B cell (primary cell): ENCODE measurements at regions not wholly inside any gene's neighbourhood (a gene's known extent, or its start where the extent isn't known, plus 50 kb on each side); places are given as distances from the start of the nearest gene placed in this dataset.
"Not testable (repeated sequence)": the region's sequence is repeated elsewhere in the genome, so short reads cannot be mapped to it uniquely, and the experiment has no call there.

ENCODE experiments used
- ATAC-seq: fragments of 200-7000 bp; cut with Tn5 transposase; one replicate; pipeline ENCODE4 v1.10.0; 2021; ENCODE audit warnings: low read depth, mild to moderate bottlenecking, moderate number of reproducible peaks, moderate library complexity
- CTCF ChIA-PET: fragments of 350-600 bp; sonication (Branson Sonifier 250); formaldehyde crosslinking; loops from one replicate; lab custom pipeline; 2021; ENCODE audit warnings: antibody characterized with exemption, inconsistent platforms; lab: Charles Lee
- POLR2A ChIA-PET: fragments of 350-600 bp; sonication (Branson Sonifier 250); formaldehyde crosslinking; loops from one replicate; lab custom pipeline; 2021; ENCODE audit warnings: antibody characterized with exemption; lab: Charles Lee
- DNase-seq: peaks from one replicate; pipeline ENCODE4 v3.0.0; 2013
- H2AFZ ChIP-seq: 2 replicates; pipeline ENCODE4 v1.6.1; 2012; ENCODE audit warnings: mild to moderate bottlenecking, low read depth, low read length; ENCODE audit not compliant: insufficient read depth, poor library complexity, severe bottlenecking
- H3K27ac ChIP-seq, 2 donors: 1 replicate in 1 of 2; 2 replicates in 1 of 2; pipeline ENCODE4 v1.5.1; 2012 to 2013; ENCODE audit warnings: low read length in 2 of 2, mild to moderate bottlenecking in 2 of 2, moderate library complexity in 1 of 2
- H3K27me3 ChIP-seq, 4 experiments: fragments of 200-600 bp in 1 of 4; sonication (generic) in 1 of 4; replicated peaks in 1 of 4; 1 replicate in 2 of 4; 2 replicates in 2 of 4; pipeline versions ENCODE4 v1.6.1 to v1.7.0; 2013 to 2016; ENCODE audit warnings: low read length in 3 of 4, mild to moderate bottlenecking in 2 of 4, mixed read lengths in 1 of 4, moderate library complexity in 1 of 4; ENCODE audit not compliant: insufficient read depth in 4 of 4, control insufficient read depth in 3 of 4; ENCODE audit errors: control extremely low read depth in 1 of 4
- H3K36me3 ChIP-seq, 2 experiments: replicated peaks in 1 of 2; 1 replicate in 1 of 2; 2 replicates in 1 of 2; pipeline versions ENCODE4 v1.6.1 to v1.7.1; 2013; ENCODE audit warnings: low read length in 1 of 2; ENCODE audit not compliant: insufficient read depth in 2 of 2, control insufficient read depth in 1 of 2; ENCODE audit errors: control extremely low read depth in 1 of 2, extremely low read depth in 1 of 2
- H3K4me1 ChIP-seq, 2 donors: fragments of 200-600 bp in 1 of 2; sonication (generic) in 1 of 2; 1 replicate in 1 of 2; 2 replicates in 1 of 2; pipeline versions ENCODE4 v1.5.1 to v1.6.1; 2013 to 2017; ENCODE audit warnings: low read length in 2 of 2; ENCODE audit not compliant: control insufficient read depth in 2 of 2, insufficient read depth in 2 of 2
- H3K4me2 ChIP-seq: replicated peaks from 2 replicates; pipeline ENCODE3; 2012; ENCODE audit warnings: mild to moderate bottlenecking, low read depth, low read length; ENCODE audit not compliant: poor library complexity, severe bottlenecking
- H3K4me3 ChIP-seq, 5 experiments: fragments of 200-600 bp in 1 of 5; sonication (generic) in 1 of 5; 1 replicate in 3 of 5; 2 replicates in 2 of 5; pipeline versions ENCODE4 v1.5.1 to v1.7.0; 2011 to 2016; ENCODE audit warnings: low read length in 4 of 5, mild to moderate bottlenecking in 4 of 5, low read depth in 2 of 5, control low read depth in 1 of 5, moderate library complexity in 1 of 5; ENCODE audit not compliant: insufficient read depth in 1 of 5; ENCODE audit errors: control extremely low read depth in 1 of 5, extremely low read depth in 1 of 5
- H3K79me2 ChIP-seq: fragments of 200-600 bp; sonication (generic); one replicate; pipeline ENCODE4 v1.6.0; 2016; ENCODE audit warnings: low read length; ENCODE audit not compliant: control insufficient read depth, insufficient read depth
- H3K9ac ChIP-seq: fragments of 200-600 bp; sonication (generic); 2 replicates; pipeline ENCODE4 v1.6.1; 2017; ENCODE audit warnings: mild to moderate bottlenecking, low read length, moderate library complexity
- H3K9me3 ChIP-seq, 3 donors: one replicate each; pipeline versions ENCODE4 v1.6.1 to v1.7.1; 2013; ENCODE audit warnings: low read length in 2 of 3; ENCODE audit not compliant: control insufficient read depth in 2 of 3, insufficient read depth in 1 of 3; ENCODE audit errors: control extremely low read depth in 1 of 3
- H4K20me1 ChIP-seq: 2 replicates; pipeline ENCODE4 v1.6.0; 2012; ENCODE audit warnings: mild to moderate bottlenecking, low read length; ENCODE audit not compliant: insufficient read depth, control insufficient read depth, poor library complexity, severe bottlenecking
- H3K27ac Mint-ChIP-seq: one replicate; pipeline ENCODE4 v1.8.0; 2021; ENCODE audit warnings: mixed read lengths
- H3K27me3 Mint-ChIP-seq: one replicate; pipeline ENCODE4 v1.8.0; 2021; ENCODE audit warnings: mixed read lengths
- H3K4me1 Mint-ChIP-seq: one replicate; pipeline ENCODE4 v1.8.0; 2021; ENCODE audit warnings: mixed read lengths
- H3K4me3 Mint-ChIP-seq: one replicate; pipeline ENCODE4 v1.8.0; 2021; ENCODE audit warnings: mixed read lengths
- H3K9me3 Mint-ChIP-seq: one replicate; pipeline ENCODE4 v1.8.0; 2022; ENCODE audit warnings: mixed read lengths; ENCODE audit not compliant: insufficient read depth
- EZH2 ChIP-seq: IDR thresholded peaks from 2 replicates; pipeline ENCODE4 v1.6.1; 2012; ENCODE audit warnings: borderline replicate concordance, low read depth, mild to moderate bottlenecking, moderate library complexity, low read length; ENCODE audit not compliant: insufficient read depth, poor library complexity, severe bottlenecking
- WGBS: methylation state at CpG from one replicate; pipeline ENCODE4 v1.1.5; 2013; ENCODE audit warnings: missing lambda C conversion rate; ENCODE audit not compliant: insufficient coverage; 5-methylcytosine and 5-hydroxymethylcytosine counted together
- intact Hi-C: fragments of 100-400 bp; cut with micrococcal nuclease; formaldehyde crosslinking; loops from one replicate; pipeline ENCODE4 v1.10.0; 2022
- TF ChIP-seq, protein P1 (sequence below): fragments of 200-600 bp; IDR thresholded peaks from one replicate; pipeline ENCODE4 v1.8.0; 2022; ENCODE audit warnings: antibody characterized with exemption, mild to moderate bottlenecking

- Histone ChIP-seq H3K27me3 (no peaks in the 10 kb centered on the region), H3K27ac (no peak overlapping the region), H3K9ac (no peak overlapping the region), H3K4me2 (no peak overlapping the region), H3K9me3 (no peaks in the 10 kb centered on the region), H3K79me2 (no peaks in the 10 kb centered on the region), H2AFZ (no peak overlapping the region), H4K20me1 (no peaks in the 10 kb centered on the region), H3K4me3 (no peak overlapping the region), H3K36me3 (no peaks in the 10 kb centered on the region), H3K4me1 (no peaks in the 10 kb centered on the region)
- intact Hi-C loops, result no loop called here
- no peak for DNase-seq
- ChIA-PET POLR2A (no interaction called here), CTCF (no interaction called here)
- H3K27me3 Mint-ChIP-seq, result no peaks in the 10 kb centered on the region
- ATAC-seq, result no peak
- WGBS, result 86% methylated on average over 4 of the region's 4 CpGs
- no peak overlapping the region for H3K4me3 Mint-ChIP-seq
- no peaks in the 10 kb centered on the region for H3K4me1 Mint-ChIP-seq
- peaks cover 7% of the 10 kb centered on the region for H3K9me3 Mint-ChIP-seq
- no peak for TF ChIP-seq EZH2
- TF ChIP-seq, protein P1, sequence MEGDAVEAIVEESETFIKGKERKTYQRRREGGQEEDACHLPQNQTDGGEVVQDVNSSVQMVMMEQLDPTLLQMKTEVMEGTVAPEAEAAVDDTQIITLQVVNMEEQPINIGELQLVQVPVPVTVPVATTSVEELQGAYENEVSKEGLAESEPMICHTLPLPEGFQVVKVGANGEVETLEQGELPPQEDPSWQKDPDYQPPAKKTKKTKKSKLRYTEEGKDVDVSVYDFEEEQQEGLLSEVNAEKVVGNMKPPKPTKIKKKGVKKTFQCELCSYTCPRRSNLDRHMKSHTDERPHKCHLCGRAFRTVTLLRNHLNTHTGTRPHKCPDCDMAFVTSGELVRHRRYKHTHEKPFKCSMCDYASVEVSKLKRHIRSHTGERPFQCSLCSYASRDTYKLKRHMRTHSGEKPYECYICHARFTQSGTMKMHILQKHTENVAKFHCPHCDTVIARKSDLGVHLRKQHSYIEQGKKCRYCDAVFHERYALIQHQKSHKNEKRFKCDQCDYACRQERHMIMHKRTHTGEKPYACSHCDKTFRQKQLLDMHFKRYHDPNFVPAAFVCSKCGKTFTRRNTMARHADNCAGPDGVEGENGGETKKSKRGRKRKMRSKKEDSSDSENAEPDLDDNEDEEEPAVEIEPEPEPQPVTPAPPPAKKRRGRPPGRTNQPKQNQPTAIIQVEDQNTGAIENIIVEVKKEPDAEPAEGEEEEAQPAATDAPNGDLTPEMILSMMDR, result no peak
- no peak overlapping the region for H3K27ac Mint-ChIP-seq
Measured at GRCh38 chr4:174047363-174047762, 236.1 kb downstream of the FBXO8 start.

DNA sequence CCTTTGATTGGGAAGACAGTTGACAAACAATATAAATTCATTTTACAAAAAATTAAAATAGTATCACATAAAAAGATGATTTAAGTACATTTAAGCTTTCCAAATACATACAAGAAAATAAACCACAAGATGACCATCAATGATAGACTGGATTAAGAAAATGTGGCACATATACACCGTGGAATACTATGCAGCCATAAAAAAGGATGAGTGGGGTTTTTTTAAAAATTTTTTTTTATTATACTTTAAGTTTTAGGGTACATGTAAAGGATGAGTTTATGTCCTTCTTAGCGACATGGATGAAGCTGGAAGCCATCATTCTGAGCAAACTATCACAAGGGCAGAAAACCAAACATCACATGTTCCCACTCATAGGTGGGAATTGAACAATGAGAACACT is 237.6 kb downstream of the FBXO8 start:
- H3K27ac ChIP-seq, H3K27me3 Mint-ChIP-seq, H3K79me2 ChIP-seq, H2AFZ ChIP-seq, DNase-seq, H3K4me2 ChIP-seq, H3K4me3 ChIP-seq, H3K4me1 ChIP-seq, H3K4me3 Mint-ChIP-seq, H3K36me3 ChIP-seq, H3K9me3 Mint-ChIP-seq, H3K9me3 ChIP-seq, H3K9ac ChIP-seq, ATAC-seq, H3K27me3 ChIP-seq, intact Hi-C loops, H3K27ac Mint-ChIP-seq, CTCF ChIA-PET, POLR2A ChIA-PET, H4K20me1 ChIP-seq, H3K4me1 Mint-ChIP-seq: not testable (repeated sequence)
- WGBS, result no CpG with 5 or more reads among the region's 2 CpGs
